Neuron (in vitro differentiated cells): ENCODE measurements at regions not wholly inside any gene's neighbourhood (a gene's known extent, or its start where the extent isn't known, plus 50 kb on each side); places are given as distances from the start of the nearest gene placed in this dataset.
"Not testable (repeated sequence)": the region's sequence is repeated elsewhere in the genome, so short reads cannot be mapped to it uniquely, and the experiment has no call there.

Experiments used
- H2AFZ ChIP-seq: one replicate; pipeline ENCODE4 v1.6.1; 2013; ENCODE audit warnings: low read depth, mild to moderate bottlenecking, inconsistent platforms, low read length, moderate library complexity
- H3K27me3 ChIP-seq: one replicate; pipeline ENCODE4 v1.6.1; 2013; ENCODE audit warnings: low read length; ENCODE audit not compliant: insufficient read depth
- H3K36me3 ChIP-seq: one replicate; pipeline ENCODE4 v1.6.1; 2013; ENCODE audit warnings: low read length; ENCODE audit not compliant: insufficient read depth
- H3K4me1 ChIP-seq: one replicate; pipeline ENCODE4 v1.6.1; 2013; ENCODE audit warnings: low read length; ENCODE audit not compliant: insufficient read depth
- H3K4me3 ChIP-seq: 2 replicates; pipeline ENCODE4 v1.5.1; 2013; ENCODE audit warnings: mild to moderate bottlenecking, low read length, moderate library complexity
- H3K9me3 ChIP-seq: one replicate; pipeline ENCODE4 v1.6.1; 2013; ENCODE audit warnings: low read length

DNA sequence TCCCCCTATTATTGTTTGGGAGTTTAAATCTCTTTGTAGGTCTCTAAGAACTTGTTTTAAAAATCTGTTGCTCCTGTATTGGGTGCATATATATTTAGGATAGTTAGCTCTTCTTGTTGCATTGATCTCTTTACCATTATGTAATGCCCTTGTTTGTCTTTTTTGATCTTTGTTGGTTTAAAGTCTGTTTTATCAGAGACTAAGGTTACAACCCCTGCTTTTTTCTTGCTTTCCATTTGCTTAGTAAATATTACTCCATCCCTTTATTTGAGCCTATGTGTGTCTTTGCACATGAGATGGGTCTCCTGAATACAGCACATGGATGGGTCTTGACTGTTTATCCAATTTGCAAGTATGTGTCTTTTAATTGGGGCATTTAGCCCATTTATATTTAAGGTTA lies 267.4 kb downstream of the ZWINT start:
- not testable (repeated sequence) for H2AFZ ChIP-seq, H3K4me1 ChIP-seq, H3K36me3 ChIP-seq, H3K27me3 ChIP-seq, H3K4me3 ChIP-seq, H3K9me3 ChIP-seq

GRCh38 chr10:56091872-56092271 lies 269.2 kb downstream of the ZWINT start:
- no peak overlapping the region for H2AFZ ChIP-seq
- H3K4me3 ChIP-seq, result no peak overlapping the region
- no peaks in the 10 kb centered on the region for H3K27me3 ChIP-seq
- no peaks in the 10 kb centered on the region for H3K9me3 ChIP-seq
- no peaks in the 10 kb centered on the region for H3K36me3 ChIP-seq
- H3K4me1 ChIP-seq, result no peaks in the 10 kb centered on the region

DNA sequence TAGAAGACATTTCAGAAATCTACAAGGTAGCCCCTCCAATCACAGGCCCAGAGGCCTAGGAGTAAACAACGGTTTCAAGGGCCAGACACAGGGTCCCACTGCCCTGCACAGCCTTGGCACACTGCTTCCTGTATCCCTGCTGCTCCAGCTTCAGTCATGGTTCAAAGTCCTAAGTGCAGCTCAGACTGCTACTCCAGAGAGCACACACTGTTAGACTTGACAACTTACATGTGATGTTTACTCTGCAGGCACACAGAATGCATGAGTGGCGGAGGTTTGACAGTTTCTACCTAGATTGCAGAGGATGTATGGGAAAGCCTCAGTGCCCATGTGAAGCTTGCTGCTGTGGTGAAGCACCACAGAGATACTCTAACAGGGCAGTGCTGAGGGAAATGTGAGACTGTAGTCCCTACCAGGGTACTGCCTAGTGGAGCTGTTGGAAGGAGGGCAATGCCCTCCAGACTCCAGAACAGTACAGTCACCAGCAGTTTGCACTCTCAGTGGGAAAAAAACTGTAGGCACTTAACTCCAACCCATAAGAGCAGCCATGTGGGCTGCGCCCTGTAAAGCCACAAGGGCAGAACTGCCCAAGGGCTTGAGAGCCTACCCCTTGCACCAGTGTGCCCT lies 270.0 kb downstream of the ZWINT start:
- H3K4me3 ChIP-seq, result no peak overlapping the region
- H3K27me3 ChIP-seq, result no peaks in the 10 kb centered on the region
- no peaks in the 10 kb centered on the region for H3K9me3 ChIP-seq
- no peaks in the 10 kb centered on the region for H3K4me1 ChIP-seq
- H3K36me3 ChIP-seq, result no peaks in the 10 kb centered on the region
- no peak overlapping the region for H2AFZ ChIP-seq

DNA sequence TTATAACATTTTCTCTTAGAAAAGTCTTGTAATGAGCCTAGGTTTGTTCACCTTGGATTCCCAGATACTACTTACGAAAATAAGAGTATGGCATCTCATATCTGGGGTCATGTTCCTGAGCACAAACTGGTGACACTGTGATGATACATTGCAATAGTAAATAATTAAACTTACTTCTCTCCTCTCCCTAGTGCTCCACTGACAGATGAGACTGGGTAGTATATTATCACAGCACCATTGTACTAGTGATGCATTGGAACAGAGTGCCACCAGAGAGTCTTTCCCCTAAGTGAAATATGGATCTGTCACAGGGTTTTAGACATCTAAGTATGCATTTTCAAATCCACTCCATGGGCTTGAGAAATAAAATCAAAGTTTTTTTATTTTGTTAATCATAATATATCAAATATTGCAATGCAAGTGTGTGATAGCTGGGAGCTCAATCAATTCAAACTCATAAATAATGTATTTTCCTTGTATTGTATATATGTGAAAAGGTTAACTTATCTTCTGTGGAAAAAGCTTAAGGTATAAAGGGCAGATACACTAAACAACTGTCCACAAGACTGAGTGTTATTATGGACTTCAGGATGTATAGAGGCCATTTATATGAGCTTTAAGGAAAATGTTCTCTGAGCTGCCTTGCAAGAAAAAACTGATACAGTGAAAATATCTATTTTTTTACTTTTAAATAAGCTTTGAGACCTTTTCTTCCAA lies 275.5 kb downstream of the ZWINT start:
- no peaks in the 10 kb centered on the region for H3K4me1 ChIP-seq
- no peaks in the 10 kb centered on the region for H3K27me3 ChIP-seq
- H3K36me3 ChIP-seq, result no peaks in the 10 kb centered on the region
- H3K4me3 ChIP-seq, result no peak overlapping the region
- H3K9me3 ChIP-seq, result no peaks in the 10 kb centered on the region
- H2AFZ ChIP-seq, result no peak overlapping the region

GRCh38 chr10:56082169-56082568 lies 278.9 kb downstream of the ZWINT start:
- Histone ChIP-seq H2AFZ (no peak overlapping the region), H3K9me3 (no peaks in the 10 kb centered on the region), H3K27me3 (no peaks in the 10 kb centered on the region), H3K4me1 (no peaks in the 10 kb centered on the region), H3K36me3 (no peaks in the 10 kb centered on the region), H3K4me3 (no peak overlapping the region)

DNA sequence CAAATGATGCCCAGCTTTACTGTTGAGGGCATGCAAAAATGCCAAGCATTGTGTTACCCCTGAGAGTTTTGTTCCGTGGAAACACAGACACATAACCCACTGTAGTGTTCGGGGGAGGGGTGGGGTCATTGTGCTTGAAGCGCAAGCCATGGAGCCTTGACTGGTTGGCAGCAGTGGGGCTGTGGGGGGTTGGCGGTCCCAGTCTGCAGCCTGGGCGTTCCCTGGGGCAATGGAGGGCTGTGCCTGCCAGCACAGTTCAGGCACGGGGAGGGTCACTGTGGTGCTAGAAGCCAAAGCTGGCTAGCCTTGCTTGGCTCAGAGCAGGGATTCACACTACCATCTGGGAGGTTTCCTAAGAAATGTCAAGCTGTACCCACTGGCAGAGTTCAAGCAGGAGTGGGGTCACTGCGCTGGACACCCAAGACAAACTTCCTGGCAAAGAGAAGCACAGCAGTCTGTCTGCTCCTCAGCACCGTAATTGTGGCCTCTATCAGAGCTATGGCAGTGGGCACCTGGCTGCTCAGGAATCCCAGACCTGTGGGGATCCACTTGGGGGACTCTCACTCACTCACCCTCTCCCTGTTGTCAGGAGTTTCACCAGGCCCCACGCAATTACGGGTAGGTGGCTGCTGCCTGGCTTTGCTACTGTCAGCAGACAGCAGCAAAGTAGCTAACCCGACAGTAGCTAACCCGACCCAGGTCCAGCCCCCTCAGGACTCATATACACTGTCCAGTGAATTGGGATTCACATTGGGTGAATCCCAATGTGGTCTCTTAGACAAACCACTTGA lies 292.4 kb downstream of the ZWINT start:
- Histone ChIP-seq H3K4me3 (no peak overlapping the region), H3K4me1 (no peaks in the 10 kb centered on the region), H3K36me3 (no peaks in the 10 kb centered on the region), H3K9me3 (no peaks in the 10 kb centered on the region), H2AFZ (no peak overlapping the region), H3K27me3 (no peaks in the 10 kb centered on the region)

DNA sequence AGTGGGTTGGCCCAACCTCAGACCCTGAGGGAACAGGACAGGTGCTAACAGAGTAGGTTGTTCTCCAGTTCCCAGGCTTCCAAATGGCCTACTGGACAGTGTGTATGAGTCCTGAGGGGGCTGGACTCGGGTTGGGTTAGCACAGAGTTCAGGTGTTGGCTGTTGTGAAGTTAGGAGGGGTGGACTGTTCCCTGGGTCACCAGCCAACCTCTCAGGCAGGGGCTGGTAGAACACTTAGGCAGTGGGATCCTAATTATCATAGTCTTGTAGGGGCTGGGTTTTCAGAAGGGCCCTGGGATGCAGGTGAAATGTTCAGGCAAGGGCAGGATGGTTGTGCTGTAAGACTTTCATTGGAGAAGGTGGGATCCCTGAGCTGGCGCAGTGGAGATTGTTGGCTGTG lies 293.0 kb downstream of the ZWINT start:
- Histone ChIP-seq H3K36me3 (no peaks in the 10 kb centered on the region), H3K4me3 (no peak overlapping the region), H3K4me1 (no peaks in the 10 kb centered on the region), H2AFZ (no peak overlapping the region), H3K27me3 (no peaks in the 10 kb centered on the region), H3K9me3 (no peaks in the 10 kb centered on the region)

- H3K4me1 ChIP-seq, result no peaks in the 10 kb centered on the region
- no peak overlapping the region for H2AFZ ChIP-seq
- no peaks in the 10 kb centered on the region for H3K9me3 ChIP-seq
- H3K4me3 ChIP-seq, result no peak overlapping the region
- no peaks in the 10 kb centered on the region for H3K27me3 ChIP-seq
- H3K36me3 ChIP-seq, result no peaks in the 10 kb centered on the region
These were observed 297.4 kb downstream of the ZWINT start for GRCh38 chr10:56063642-56064041.

DNA sequence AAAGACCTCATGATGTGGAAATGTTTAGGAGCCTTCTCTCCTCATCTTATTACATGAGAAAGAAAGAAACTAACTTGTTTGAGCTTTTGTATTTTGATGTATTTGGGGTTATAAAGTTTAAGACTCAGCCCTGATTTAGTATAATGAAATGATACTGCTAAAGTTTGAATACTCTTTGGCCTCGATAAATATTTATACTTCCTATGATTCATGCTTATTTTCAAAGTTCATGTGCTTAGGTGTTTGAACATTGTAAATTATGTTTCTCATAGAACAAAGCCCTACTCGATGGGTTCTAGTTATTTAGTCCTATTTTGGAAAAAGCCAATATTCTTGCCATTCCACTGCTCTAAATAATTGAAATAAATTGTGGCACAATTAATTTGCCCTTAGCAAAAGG lies 303.2 kb downstream of the ZWINT start:
- no peaks in the 10 kb centered on the region for H3K9me3 ChIP-seq
- no peak overlapping the region for H2AFZ ChIP-seq
- no peaks in the 10 kb centered on the region for H3K27me3 ChIP-seq
- no peak overlapping the region for H3K4me3 ChIP-seq
- H3K4me1 ChIP-seq, result no peaks in the 10 kb centered on the region
- no peaks in the 10 kb centered on the region for H3K36me3 ChIP-seq

DNA sequence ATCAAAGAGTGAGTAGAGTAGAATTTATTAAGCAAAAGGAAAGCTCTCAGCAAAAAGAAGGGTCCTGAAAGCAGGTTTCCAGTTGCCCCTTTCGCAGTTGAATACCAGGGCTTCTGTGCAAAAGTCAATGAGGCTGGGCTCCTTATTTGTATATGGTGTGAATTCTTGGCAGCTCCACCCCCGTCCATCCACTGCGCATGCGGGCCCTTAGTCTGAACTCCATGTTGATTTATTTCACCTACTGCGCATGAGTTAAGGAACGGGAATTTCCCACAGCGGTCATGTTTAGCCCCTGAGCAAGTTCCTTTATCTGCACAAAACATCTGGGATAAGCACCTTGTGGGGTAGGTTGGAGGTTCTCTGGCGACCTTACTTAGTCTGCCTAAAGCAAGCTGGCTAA lies 325.6 kb downstream of the ZWINT start:
- H3K4me3 ChIP-seq, result no peak overlapping the region
- no peaks in the 10 kb centered on the region for H3K27me3 ChIP-seq
- H2AFZ ChIP-seq, result no peak overlapping the region
- no peaks in the 10 kb centered on the region for H3K36me3 ChIP-seq
- H3K9me3 ChIP-seq, result no peaks in the 10 kb centered on the region
- H3K4me1 ChIP-seq, result no peaks in the 10 kb centered on the region

- Histone ChIP-seq H3K9me3 (no peaks in the 10 kb centered on the region), H3K36me3 (no peaks in the 10 kb centered on the region), H3K27me3 (no peaks in the 10 kb centered on the region), H3K4me3 (no peak overlapping the region), H2AFZ (no peak overlapping the region), H3K4me1 (no peaks in the 10 kb centered on the region)
These were observed 332.5 kb downstream of the ZWINT start for GRCh38 chr10:56028298-56029132.

- no peaks in the 10 kb centered on the region for H3K36me3 ChIP-seq
- no peaks in the 10 kb centered on the region for H3K4me1 ChIP-seq
- H3K27me3 ChIP-seq, result no peaks in the 10 kb centered on the region
- H3K4me3 ChIP-seq, result no peak overlapping the region
- H2AFZ ChIP-seq, result no peak overlapping the region
- H3K9me3 ChIP-seq, result no peaks in the 10 kb centered on the region
These were observed 349.0 kb downstream of the ZWINT start for GRCh38 chr10:56012101-56012500.

DNA sequence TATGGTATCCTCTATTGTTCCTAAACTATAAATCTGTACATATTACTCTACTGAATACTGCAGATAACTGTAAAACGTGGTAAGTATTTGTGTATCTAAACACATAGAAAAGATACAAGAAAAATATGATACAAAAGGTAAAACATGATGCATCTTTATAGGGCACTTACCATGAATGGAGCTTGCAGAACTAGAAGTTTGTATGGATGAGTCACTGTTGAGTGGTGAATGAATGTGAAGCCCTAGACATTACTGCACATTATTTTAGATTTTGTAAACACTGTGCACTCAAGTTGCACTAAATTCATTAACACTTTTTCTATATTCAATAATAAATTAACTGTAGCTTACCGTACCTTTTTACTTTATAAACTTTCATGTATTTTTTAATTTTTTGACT lies 357.5 kb downstream of the ZWINT start:
- Histone ChIP-seq H3K27me3 (no peaks in the 10 kb centered on the region), H2AFZ (no peak overlapping the region), H3K36me3 (no peaks in the 10 kb centered on the region), H3K4me3 (no peak overlapping the region), H3K4me1 (no peaks in the 10 kb centered on the region), H3K9me3 (no peaks in the 10 kb centered on the region)
